ENCODE measurements at regions not wholly inside any gene's neighbourhood (a gene's known extent, or its start where the extent isn't known, plus 50 kb on each side); places are given as distances from the start of the nearest gene placed in this dataset.

DNA sequence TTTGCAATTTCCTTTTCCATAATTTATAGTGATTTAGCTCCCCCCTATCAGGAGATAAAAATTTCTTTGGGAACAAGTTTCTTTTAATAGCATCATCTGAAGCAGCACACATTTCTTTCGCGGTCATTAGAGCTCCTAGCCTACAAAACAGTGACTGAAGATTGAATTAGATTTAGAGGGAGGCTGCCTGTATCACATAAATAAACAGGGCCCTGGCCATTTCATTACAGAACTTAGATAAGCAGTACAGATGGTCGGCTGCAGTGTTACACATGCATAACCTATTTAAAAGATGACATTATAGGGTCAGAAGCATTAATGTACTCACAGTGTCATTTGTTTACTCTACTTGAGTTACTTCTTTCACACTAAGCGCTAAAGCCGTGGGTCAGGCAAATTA lies 81.4 kb upstream of the SLC25A26 start:
- H3K9ac ChIP-seq (ENCODE audit: low read length): no peak overlapping the region
- TF ChIP-seq, protein P1, sequence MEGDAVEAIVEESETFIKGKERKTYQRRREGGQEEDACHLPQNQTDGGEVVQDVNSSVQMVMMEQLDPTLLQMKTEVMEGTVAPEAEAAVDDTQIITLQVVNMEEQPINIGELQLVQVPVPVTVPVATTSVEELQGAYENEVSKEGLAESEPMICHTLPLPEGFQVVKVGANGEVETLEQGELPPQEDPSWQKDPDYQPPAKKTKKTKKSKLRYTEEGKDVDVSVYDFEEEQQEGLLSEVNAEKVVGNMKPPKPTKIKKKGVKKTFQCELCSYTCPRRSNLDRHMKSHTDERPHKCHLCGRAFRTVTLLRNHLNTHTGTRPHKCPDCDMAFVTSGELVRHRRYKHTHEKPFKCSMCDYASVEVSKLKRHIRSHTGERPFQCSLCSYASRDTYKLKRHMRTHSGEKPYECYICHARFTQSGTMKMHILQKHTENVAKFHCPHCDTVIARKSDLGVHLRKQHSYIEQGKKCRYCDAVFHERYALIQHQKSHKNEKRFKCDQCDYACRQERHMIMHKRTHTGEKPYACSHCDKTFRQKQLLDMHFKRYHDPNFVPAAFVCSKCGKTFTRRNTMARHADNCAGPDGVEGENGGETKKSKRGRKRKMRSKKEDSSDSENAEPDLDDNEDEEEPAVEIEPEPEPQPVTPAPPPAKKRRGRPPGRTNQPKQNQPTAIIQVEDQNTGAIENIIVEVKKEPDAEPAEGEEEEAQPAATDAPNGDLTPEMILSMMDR (IDR thresholded peaks at IDR 0.05; ENCODE audit: low read length): no peak
- no peak for TF ChIP-seq EZH2phosphoT487 (IDR thresholded peaks at IDR 0.05; ENCODE audit: low read length)
- no peak for TF ChIP-seq EZH2 (optimal IDR thresholded peaks at IDR 0.05; ENCODE audit: low read depth, low read length)
- H3K9me2 ChIP-seq (replicated peaks; ENCODE audit: insufficient read depth, low read length): no peaks in the 10 kb centered on the region
- no peak overlapping the region for H2AFZ ChIP-seq (ENCODE audit: low read length)
- no peak overlapping the region for H3K27ac ChIP-seq (ENCODE audit: low read length)
- no peaks in the 10 kb centered on the region for H3K27me3 ChIP-seq (replicated peaks; ENCODE audit: insufficient read depth, low read length)
- DNase-seq: no peak
- H3K4me1 ChIP-seq (ENCODE audit: low read length): no peaks in the 10 kb centered on the region
- H3K4me2 ChIP-seq (ENCODE audit: low read depth, low read length): no peak overlapping the region
- no peaks in the 10 kb centered on the region for H3K79me2 ChIP-seq (ENCODE audit: low read length)
- no peaks in the 10 kb centered on the region for H3F3A ChIP-seq (ENCODE audit: insufficient read depth, low read length)
- no peaks in the 10 kb centered on the region for H3K9me3 ChIP-seq (replicated peaks; ENCODE audit: insufficient read depth, low read length)
- H4K20me1 ChIP-seq (ENCODE audit: insufficient read depth, low read length): no peaks in the 10 kb centered on the region
- H3K36me3 ChIP-seq (replicated peaks; ENCODE audit: insufficient read depth, low read length): no peaks in the 10 kb centered on the region
- no peak overlapping the region for H3K4me3 ChIP-seq (ENCODE audit: low read length)

DNA sequence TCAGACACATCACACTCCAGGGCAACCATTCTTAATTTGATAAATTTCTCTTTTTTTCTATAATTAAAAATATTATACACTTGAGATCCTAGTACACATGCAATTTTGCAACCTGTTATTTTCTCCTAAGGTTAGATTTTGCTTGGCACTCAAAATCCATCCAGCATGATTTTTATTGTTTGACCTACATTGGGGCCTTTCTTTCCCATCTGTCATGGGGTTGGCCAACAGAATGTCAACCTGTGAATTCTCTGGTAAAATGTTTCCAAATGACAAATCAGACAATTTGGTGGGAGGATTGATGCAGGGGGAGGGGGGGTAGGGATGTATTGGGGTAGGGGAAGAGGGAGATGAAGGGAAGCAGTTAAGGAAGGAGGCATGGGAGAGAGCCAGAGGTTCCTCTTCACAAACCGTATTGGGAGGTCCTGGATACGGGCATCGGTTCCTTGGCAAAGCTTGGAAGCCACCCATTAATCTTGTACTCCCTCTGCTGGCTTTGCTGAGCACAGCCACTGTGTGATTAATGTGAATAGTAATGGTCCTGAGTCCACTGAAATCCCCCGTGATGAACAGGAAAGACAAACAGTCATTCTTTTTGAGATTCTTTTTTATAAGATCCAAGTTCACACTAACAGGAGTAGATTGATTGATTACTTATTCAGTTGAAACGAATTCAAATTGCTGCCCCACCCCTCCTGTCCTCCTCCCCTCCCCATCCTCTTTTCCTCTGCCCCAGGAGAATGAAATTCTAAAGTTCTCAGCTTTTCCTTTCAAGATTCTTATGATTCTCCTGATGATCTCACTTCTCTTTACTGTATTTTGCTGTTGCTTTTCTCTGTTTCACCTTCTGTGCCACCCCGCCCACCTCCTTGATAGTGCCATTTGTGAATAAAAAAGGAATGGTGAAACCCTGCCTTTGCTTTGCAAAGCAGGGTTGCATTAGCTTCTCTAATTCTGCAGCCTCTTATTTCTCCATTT lies 82.2 kb upstream of the SLC25A26 start:
- Histone ChIP-seq H3K27me3 (replicated peaks; ENCODE audit: insufficient read depth, low read length) (no peaks in the 10 kb centered on the region), H4K20me1 (ENCODE audit: insufficient read depth, low read length) (no peaks in the 10 kb centered on the region), H3K4me3 (ENCODE audit: low read length) (no peak overlapping the region), H3K9ac (ENCODE audit: low read length) (no peak overlapping the region), H3K36me3 (replicated peaks; ENCODE audit: insufficient read depth, low read length) (no peaks in the 10 kb centered on the region), H3F3A (ENCODE audit: insufficient read depth, low read length) (no peaks in the 10 kb centered on the region), H3K79me2 (ENCODE audit: low read length) (no peaks in the 10 kb centered on the region), H3K27ac (ENCODE audit: low read length) (no peak overlapping the region), H3K9me3 (replicated peaks; ENCODE audit: insufficient read depth, low read length) (no peaks in the 10 kb centered on the region), H3K9me2 (replicated peaks; ENCODE audit: insufficient read depth, low read length) (no peaks in the 10 kb centered on the region), H2AFZ (ENCODE audit: low read length) (no peak overlapping the region), H3K4me2 (ENCODE audit: low read depth, low read length) (no peak overlapping the region), H3K4me1 (ENCODE audit: low read length) (no peaks in the 10 kb centered on the region)
- TF ChIP-seq EZH2phosphoT487 (IDR thresholded peaks at IDR 0.05; ENCODE audit: low read length): no peak
- TF ChIP-seq, protein P1 (IDR thresholded peaks at IDR 0.05; ENCODE audit: low read length): peak; percentile 78
- peak; percentile 41 for DNase-seq

DNA sequence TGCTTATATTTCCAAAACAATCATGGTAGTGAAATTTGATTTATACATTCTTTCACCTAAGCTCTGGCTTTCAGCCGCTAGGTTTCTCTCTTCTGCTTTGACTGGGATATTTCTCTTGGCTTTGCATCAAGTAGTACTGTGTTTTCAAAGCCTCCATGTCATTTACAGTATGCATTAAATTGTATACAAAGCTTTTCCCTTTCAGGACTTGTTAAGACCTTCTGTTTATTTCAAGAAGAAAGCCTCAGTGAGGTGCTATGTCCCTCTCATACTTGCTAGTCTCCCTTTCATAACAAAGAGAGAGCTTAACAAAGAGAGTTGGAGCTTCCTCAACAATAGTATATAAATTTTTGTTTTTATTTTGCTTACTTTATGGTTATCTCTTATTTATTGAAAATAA lies 84.2 kb upstream of the SLC25A26 start:
- Histone ChIP-seq H3K36me3 (replicated peaks; ENCODE audit: insufficient read depth, low read length) (no peaks in the 10 kb centered on the region), H3K4me2 (ENCODE audit: low read depth, low read length) (no peak overlapping the region), H3K79me2 (ENCODE audit: low read length) (no peaks in the 10 kb centered on the region), H3F3A (ENCODE audit: insufficient read depth, low read length) (no peaks in the 10 kb centered on the region), H2AFZ (ENCODE audit: low read length) (no peak overlapping the region), H3K27ac (ENCODE audit: low read length) (no peak overlapping the region), H3K27me3 (replicated peaks; ENCODE audit: insufficient read depth, low read length) (no peaks in the 10 kb centered on the region), H3K9ac (ENCODE audit: low read length) (no peak overlapping the region), H3K4me1 (ENCODE audit: low read length) (no peaks in the 10 kb centered on the region), H3K4me3 (ENCODE audit: low read length) (no peak overlapping the region), H4K20me1 (ENCODE audit: insufficient read depth, low read length) (no peaks in the 10 kb centered on the region), H3K9me2 (replicated peaks; ENCODE audit: insufficient read depth, low read length) (no peaks in the 10 kb centered on the region), H3K9me3 (replicated peaks; ENCODE audit: insufficient read depth, low read length) (no peaks in the 10 kb centered on the region)
- no peak for DNase-seq
- TF ChIP-seq EZH2 (optimal IDR thresholded peaks at IDR 0.05; ENCODE audit: low read depth, low read length) (no peak), EZH2phosphoT487 (IDR thresholded peaks at IDR 0.05; ENCODE audit: low read length) (no peak)
- TF ChIP-seq, protein P1 (IDR thresholded peaks at IDR 0.05; ENCODE audit: low read length): no peak
